ENCODE measurements at regions not wholly inside any gene's neighbourhood (a gene's known extent, or its start where the extent isn't known, plus 50 kb on each side); places are given as distances from the start of the nearest gene placed in this dataset.

DNA sequence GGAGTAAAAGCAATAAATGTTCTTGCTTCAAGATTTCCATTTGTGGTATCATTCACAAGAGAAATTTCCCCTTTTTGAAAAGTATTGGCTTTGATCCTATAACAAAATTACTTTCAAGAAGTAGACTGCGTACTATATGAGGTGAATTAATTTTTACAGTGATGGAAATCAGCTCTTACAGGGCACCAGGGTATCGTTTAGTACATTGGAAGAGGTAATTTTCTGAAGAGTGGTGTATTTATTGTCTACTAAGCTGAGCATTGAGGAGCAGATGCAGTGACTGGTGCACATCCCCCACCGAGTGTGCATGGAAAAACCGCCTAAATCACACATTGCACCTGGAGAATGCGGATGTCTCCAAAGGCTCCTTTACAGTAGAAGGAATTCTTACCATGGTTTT lies 209.5 kb downstream of the SAMD5 start:
- no peak for DNase-seq

GRCh38 chr6:147722158-147722557 lies 213.7 kb downstream of the SAMD5 start:
- DNase-seq = no peak

DNA sequence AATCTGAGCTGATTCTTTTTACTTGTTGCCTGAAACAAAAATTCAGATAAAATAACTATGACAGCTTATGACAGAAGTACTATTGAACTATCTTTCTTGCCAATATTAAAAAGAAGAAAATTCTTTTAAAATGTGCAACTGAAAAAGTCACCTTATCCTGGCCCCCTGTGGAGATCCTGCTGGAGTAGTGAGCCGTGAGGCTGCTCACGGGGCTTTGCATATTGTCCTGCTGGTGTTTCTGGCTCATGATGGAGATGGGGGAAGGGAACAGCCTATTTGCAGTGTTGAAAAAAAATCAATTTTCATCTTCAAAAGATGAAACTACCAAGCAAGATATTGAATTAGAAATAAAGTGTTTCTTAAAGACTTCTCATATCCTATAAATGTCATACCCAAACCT lies 216.0 kb downstream of the SAMD5 start:
- DNase-seq = no peak

GRCh38 chr6:147726342-147726741 lies 217.9 kb downstream of the SAMD5 start:
- DNase-seq = no peak

- no peak for DNase-seq
These were observed 220.4 kb downstream of the SAMD5 start for GRCh38 chr6:147728903-147729302.

GRCh38 chr6:147733686-147734085 lies 225.2 kb downstream of the SAMD5 start:
- no peak for DNase-seq

- no peak for DNase-seq
These were observed 225.7 kb downstream of the SAMD5 start for GRCh38 chr6:147734151-147734550.

- DNase-seq = no peak
These were observed 227.4 kb downstream of the SAMD5 start for GRCh38 chr6:147735924-147736323.

DNA sequence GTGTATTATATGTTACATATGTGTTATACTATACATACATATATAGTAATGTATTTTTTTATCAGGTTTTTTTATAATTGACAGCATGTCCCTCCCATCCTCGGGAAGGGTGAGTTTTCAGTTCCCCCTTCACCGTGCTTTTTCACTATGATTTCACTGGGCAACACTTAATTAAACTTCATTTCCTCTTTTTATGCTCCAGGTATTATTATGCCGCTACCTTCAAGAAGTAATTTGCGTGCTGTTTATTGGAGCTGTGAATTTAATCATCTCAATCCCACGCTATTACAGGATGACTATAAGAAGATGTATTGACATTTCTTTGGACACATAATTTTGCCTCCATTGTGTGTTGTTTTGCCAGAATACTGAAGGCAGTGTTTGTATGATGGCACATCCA lies 228.6 kb downstream of the SAMD5 start:
- no peak for DNase-seq

DNA sequence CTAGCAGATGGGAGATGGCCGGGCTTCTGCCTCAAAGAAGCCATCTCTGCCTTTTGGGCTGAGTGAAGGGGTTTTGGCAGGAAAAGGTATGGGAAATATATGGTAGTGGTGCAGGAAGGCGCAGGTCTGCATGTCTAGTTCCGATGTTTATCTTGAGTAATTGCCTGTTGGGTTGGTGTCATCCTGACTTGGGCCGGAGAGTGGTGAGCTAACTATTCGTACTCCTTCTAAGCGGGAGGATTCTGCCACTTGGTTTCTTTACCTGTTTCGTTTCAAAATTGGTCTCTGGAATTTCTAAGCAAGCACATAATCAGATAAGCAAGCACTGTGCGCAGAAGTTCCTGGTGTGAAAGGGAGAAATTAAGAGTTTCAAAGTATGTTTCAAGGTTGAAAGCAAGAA lies 229.6 kb downstream of the SAMD5 start:
- no peak for DNase-seq

GRCh38 chr6:147738516-147739162 lies 230.1 kb downstream of the SAMD5 start:
- no peak for DNase-seq

DNA sequence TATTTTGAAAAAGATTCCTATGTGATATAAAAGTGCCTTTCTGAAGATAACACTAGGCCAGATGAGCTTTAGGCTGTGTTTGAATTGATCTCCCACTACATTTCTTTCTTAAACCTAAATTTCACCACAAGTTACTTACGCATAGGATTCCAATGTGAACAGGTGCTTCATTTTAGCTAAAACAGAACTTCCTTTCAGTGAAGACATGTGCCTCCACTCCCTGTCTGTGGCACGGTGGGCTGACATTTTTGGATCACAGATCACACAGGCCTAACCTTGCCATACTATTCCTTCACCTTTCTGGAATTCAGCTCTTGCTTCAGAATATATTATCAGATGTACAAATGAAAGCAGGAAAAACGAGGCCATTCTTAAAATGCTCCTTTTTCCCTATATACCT lies 231.8 kb downstream of the SAMD5 start:
- no peak for DNase-seq

DNA sequence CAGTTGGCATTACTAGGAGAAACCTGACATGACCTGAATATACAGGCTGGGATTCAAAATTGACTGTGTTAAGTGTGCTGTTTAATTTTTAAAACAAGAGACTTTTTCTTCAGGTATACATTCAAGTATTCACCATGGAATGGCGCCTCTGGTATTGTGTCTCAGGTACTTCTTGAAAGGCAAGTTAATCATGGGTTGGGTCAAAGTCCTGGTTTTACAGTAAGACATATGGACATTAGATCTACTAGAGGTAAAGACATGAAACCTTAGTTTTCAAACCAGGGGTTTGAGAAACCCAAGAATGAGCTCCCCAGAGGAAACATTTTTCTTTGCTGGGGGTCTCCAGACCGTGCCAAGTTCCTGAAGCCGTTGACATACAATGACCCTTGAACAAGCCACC lies 232.4 kb downstream of the SAMD5 start:
- no peak for DNase-seq

DNA sequence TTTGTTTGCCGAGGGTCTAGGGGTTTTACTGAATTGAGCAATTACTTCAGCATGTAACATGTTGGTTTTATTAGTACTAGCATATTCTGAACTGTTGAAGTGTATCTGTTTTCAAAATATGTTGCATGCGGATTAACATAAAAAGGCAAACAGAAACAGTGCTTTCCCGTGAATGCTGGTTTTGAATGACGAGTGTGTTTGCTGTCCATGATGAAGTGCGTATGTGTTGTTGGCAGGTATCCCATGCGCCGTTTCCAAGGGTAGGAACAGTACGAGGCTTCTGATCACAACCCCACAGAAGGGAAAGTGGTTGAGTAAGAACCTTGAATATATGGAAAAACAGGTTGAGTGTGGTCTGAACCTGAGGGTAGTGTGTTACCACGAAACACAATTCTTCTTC lies 232.9 kb downstream of the SAMD5 start:
- no peak for DNase-seq

DNA sequence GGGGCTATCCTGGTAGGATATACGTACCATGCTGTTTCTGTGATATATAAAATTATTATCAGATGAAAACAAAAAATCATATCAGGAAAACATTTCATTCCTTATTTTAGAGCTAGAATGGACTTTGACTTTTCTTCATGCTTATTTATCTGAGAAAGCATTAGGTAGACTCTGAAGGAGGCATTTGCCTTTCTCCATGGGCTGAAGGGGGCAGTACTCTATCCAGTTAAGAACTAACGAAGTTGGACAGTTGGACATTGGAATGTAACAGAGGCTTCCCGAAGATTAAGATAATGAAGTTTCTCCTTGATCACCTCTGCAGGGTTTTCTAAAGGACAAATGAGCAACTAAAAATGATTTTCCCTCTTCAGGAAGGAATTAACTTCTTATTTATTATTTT lies 233.9 kb downstream of the SAMD5 start:
- no peak for DNase-seq

GRCh38 chr6:147744012-147744411 lies 235.5 kb downstream of the SAMD5 start:
- no peak for DNase-seq

GRCh38 chr6:147749331-147749730 lies 240.8 kb downstream of the SAMD5 start:
- no peak for DNase-seq

- no peak for DNase-seq
These were observed 241.9 kb downstream of the SAMD5 start for GRCh38 chr6:147750413-147750812.

GRCh38 chr6:147751232-147751631 lies 242.7 kb downstream of the SAMD5 start:
- no peak for DNase-seq

- DNase-seq = no peak
These were observed 244.4 kb downstream of the SAMD5 start for GRCh38 chr6:147752689-147753403.

DNA sequence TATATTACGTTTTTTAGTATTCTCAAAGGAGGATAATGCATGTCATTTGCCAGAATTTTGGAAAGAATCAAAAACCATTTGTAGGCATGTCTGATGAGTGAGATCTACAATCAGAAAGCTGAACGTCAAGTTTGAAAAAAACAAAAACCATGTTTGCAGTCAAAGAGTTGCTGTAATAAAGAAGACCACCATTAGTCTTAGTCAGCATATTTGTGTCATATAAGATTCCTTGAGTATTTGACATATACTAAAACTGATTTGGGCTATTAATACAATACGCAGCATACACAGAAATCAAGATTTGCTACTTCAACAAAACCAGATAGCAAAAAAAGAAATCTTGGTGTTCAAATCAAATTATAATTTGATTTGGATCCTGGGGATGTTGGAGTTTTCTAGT lies 247.5 kb downstream of the SAMD5 start:
- no peak for DNase-seq

- no peak for DNase-seq
These were observed 248.4 kb downstream of the SAMD5 start for GRCh38 chr6:147756891-147757290.

DNA sequence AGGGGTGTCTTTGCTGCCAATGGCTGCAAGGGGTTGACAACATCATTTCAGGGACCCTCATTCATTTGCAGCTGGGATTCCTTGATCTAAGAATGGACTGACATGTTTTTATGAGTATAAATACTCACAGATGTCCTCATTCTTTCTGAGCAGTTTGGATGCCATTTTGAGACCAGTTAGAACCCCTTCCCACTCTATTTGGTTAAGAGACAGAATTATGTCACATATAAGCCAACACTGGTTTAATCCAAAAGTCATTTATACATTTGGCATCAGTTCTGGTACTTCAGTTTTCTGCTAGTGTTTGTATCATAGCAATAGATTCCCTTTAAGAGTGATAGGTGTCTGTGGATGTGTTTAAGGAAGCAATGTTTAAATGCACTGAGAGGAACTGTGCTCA lies 248.8 kb downstream of the SAMD5 start:
- DNase-seq = no peak

- DNase-seq = no peak
These were observed 249.8 kb downstream of the SAMD5 start for GRCh38 chr6:147758303-147758702.

GRCh38 chr6:147759093-147759492 lies 250.6 kb downstream of the SAMD5 start:
- DNase-seq = no peak

Measured in effector CD8-positive, alpha-beta T cell (primary cell).